GM23338 (cell line): ENCODE measurements at regions not wholly inside any gene's neighbourhood (a gene's known extent, or its start where the extent isn't known, plus 50 kb on each side); places are given as distances from the start of the nearest gene placed in this dataset.

Source experiments
- CREB1 ChIP-seq: fragments of 250-450 bp; sonication (Bioruptor Pico); IDR thresholded peaks from 2 replicates; pipeline ENCODE4 v1.5.0; 2020; ENCODE audit warnings: low read depth, mild to moderate bottlenecking, moderate library complexity
- EZH2 ChIP-seq: fragments of 200-600 bp; sonication (generic); IDR thresholded peaks from one replicate; pipeline ENCODE4 v1.8.0; 2017; ENCODE audit warnings: antibody characterized with exemption, mild to moderate bottlenecking, low read depth; ENCODE audit not compliant: unreplicated experiment
- EZH2phosphoT487 ChIP-seq: fragments of 200-600 bp; sonication (generic); IDR thresholded peaks from one replicate; pipeline ENCODE4 v1.8.1; 2018; ENCODE audit warnings: antibody characterized with exemption; ENCODE audit not compliant: unreplicated experiment
- JUNB ChIP-seq: IDR thresholded peaks from one replicate; pipeline ENCODE4 v1.6.1; 2016; ENCODE audit warnings: antibody characterized with exemption; ENCODE audit not compliant: unreplicated experiment
- NANOG ChIP-seq: IDR thresholded peaks from 2 replicates; pipeline ENCODE4 v1.6.1; 2016; ENCODE audit warnings: antibody characterized with exemption, borderline replicate concordance
- POLR2AphosphoS5 ChIP-seq: IDR thresholded peaks from 2 replicates; pipeline ENCODE4 v1.6.1; 2016; ENCODE audit warnings: antibody characterized with exemption, low read depth
- STAT1 ChIP-seq: IDR thresholded peaks from one replicate; pipeline ENCODE4 v1.6.1; 2016; ENCODE audit warnings: antibody characterized with exemption; ENCODE audit not compliant: unreplicated experiment
- ZNF331 ChIP-seq: fragments of 250-450 bp; sonication (Bioruptor Pico); IDR thresholded peaks from 2 replicates; pipeline ENCODE4 v1.5.0; 2020; ENCODE audit warnings: low read depth, mild to moderate bottlenecking, moderate library complexity
- TF ChIP-seq, protein P1 (sequence below): fragments of 250-450 bp; sonication (Bioruptor Pico); IDR thresholded peaks from 2 replicates; pipeline ENCODE4 v1.5.0; 2020; ENCODE audit warnings: mild to moderate bottlenecking, moderate library complexity
- TF ChIP-seq, protein P2 (sequence below): IDR thresholded peaks from 2 replicates; pipeline ENCODE4 v1.6.1; 2016; ENCODE audit warnings: antibody characterized with exemption
- TF ChIP-seq, protein P3 (sequence below), 2 experiments: fragments of 200-600 bp in 1 of 2; sonication (generic) in 1 of 2; conservative IDR thresholded peaks; 2 replicates each; pipeline versions ENCODE4 v1.5.1 to v1.6.1; 2016 to 2017; ENCODE audit warnings: antibody characterized with exemption in 2 of 2, low read depth in 2 of 2, mild to moderate bottlenecking in 2 of 2, moderate library complexity in 1 of 2

DNA sequence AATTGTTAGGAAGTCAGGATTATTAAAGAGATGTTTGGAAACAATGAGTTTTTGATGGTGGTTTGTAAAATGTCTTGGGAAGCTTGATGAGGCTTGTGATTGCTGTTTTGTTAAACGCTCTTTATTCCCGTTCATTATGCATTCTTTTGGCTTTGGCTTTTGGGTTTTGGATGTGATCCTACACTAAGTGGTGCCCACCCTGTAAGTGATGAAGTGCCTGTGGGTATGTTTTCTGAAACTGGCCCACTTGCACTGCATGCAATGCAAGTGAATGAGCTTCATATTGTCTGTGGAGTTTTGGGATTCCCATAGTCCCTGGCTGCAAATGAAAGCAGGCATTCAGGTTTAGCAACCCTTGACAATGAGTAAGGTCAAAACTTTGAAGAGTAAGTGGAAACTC is 1035.5 kb upstream of the WWC1 start (continued):
- TF ChIP-seq, protein P1, sequence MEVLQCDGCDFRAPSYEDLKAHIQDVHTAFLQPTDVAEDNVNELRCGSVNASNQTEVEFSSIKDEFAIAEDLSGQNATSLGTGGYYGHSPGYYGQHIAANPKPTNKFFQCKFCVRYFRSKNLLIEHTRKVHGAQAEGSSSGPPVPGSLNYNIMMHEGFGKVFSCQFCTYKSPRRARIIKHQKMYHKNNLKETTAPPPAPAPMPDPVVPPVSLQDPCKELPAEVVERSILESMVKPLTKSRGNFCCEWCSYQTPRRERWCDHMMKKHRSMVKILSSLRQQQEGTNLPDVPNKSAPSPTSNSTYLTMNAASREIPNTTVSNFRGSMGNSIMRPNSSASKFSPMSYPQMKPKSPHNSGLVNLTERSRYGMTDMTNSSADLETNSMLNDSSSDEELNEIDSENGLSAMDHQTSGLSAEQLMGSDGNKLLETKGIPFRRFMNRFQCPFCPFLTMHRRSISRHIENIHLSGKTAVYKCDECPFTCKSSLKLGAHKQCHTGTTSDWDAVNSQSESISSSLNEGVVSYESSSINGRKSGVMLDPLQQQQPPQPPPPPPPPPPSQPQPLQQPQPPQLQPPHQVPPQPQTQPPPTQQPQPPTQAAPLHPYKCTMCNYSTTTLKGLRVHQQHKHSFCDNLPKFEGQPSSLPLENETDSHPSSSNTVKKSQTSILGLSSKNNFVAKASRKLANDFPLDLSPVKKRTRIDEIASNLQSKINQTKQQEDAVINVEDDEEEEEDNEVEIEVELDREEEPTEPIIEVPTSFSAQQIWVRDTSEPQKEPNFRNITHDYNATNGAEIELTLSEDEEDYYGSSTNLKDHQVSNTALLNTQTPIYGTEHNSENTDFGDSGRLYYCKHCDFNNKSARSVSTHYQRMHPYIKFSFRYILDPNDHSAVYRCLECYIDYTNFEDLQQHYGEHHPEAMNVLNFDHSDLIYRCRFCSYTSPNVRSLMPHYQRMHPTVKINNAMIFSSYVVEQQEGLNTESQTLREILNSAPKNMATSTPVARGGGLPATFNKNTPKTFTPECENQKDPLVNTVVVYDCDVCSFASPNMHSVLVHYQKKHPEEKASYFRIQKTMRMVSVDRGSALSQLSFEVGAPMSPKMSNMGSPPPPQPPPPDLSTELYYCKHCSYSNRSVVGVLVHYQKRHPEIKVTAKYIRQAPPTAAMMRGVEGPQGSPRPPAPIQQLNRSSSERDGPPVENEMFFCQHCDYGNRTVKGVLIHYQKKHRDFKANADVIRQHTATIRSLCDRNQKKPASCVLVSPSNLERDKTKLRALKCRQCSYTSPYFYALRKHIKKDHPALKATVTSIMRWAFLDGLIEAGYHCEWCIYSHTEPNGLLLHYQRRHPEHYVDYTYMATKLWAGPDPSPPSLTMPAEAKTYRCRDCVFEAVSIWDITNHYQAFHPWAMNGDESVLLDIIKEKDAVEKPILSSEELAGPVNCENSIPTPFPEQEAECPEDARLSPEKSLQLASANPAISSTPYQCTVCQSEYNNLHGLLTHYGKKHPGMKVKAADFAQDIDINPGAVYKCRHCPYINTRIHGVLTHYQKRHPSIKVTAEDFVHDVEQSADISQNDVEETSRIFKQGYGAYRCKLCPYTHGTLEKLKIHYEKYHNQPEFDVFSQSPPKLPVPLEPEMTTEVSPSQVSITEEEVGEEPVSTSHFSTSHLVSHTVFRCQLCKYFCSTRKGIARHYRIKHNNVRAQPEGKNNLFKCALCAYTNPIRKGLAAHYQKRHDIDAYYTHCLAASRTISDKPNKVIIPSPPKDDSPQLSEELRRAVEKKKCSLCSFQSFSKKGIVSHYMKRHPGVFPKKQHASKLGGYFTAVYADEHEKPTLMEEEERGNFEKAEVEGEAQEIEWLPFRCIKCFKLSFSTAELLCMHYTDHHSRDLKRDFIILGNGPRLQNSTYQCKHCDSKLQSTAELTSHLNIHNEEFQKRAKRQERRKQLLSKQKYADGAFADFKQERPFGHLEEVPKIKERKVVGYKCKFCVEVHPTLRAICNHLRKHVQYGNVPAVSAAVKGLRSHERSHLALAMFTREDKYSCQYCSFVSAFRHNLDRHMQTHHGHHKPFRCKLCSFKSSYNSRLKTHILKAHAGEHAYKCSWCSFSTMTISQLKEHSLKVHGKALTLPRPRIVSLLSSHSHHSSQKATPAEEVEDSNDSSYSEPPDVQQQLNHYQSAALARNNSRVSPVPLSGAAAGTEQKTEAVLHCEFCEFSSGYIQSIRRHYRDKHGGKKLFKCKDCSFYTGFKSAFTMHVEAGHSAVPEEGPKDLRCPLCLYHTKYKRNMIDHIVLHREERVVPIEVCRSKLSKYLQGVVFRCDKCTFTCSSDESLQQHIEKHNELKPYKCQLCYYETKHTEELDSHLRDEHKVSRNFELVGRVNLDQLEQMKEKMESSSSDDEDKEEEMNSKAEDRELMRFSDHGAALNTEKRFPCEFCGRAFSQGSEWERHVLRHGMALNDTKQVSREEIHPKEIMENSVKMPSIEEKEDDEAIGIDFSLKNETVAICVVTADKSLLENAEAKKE (CRISPR knock-in tag): no peak
- TF ChIP-seq POLR2AphosphoS5 (no peak), EZH2phosphoT487 (no peak), ZNF331 (CRISPR knock-in tag) (no peak), STAT1 (no peak), JUNB (no peak), NANOG (no peak), EZH2 (no peak), CREB1 (no peak)
- TF ChIP-seq, protein P2, sequence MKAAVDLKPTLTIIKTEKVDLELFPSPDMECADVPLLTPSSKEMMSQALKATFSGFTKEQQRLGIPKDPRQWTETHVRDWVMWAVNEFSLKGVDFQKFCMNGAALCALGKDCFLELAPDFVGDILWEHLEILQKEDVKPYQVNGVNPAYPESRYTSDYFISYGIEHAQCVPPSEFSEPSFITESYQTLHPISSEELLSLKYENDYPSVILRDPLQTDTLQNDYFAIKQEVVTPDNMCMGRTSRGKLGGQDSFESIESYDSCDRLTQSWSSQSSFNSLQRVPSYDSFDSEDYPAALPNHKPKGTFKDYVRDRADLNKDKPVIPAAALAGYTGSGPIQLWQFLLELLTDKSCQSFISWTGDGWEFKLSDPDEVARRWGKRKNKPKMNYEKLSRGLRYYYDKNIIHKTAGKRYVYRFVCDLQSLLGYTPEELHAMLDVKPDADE: no peak
- TF ChIP-seq, protein P3, sequence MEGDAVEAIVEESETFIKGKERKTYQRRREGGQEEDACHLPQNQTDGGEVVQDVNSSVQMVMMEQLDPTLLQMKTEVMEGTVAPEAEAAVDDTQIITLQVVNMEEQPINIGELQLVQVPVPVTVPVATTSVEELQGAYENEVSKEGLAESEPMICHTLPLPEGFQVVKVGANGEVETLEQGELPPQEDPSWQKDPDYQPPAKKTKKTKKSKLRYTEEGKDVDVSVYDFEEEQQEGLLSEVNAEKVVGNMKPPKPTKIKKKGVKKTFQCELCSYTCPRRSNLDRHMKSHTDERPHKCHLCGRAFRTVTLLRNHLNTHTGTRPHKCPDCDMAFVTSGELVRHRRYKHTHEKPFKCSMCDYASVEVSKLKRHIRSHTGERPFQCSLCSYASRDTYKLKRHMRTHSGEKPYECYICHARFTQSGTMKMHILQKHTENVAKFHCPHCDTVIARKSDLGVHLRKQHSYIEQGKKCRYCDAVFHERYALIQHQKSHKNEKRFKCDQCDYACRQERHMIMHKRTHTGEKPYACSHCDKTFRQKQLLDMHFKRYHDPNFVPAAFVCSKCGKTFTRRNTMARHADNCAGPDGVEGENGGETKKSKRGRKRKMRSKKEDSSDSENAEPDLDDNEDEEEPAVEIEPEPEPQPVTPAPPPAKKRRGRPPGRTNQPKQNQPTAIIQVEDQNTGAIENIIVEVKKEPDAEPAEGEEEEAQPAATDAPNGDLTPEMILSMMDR (conservative IDR thresholded peaks at IDR 0.05; ENCODE audit: low read depth in 2 of 2): no peak
